SK-N-SH treated with all-trans-retinoic acid at 6 μM for 48 hours (cell line): ENCODE measurements at regions not wholly inside any gene's neighbourhood (a gene's known extent, or its start where the extent isn't known, plus 50 kb on each side); places are given as distances from the start of the nearest gene placed in this dataset.

Experiments used
- ATAC-seq: fragments of 200-7000 bp; cut with Tn5 transposase; 3 replicates; pipeline ENCODE4 v1.9.1; 2020; ENCODE audit warnings: mild to moderate bottlenecking, moderate library complexity
- ARNTL ChIP-seq: fragments of 450-650 bp; formaldehyde crosslinking; IDR thresholded peaks from 2 replicates; pipeline ENCODE4 v1.5.0; 2020; ENCODE audit warnings: low read depth, mild to moderate bottlenecking, moderate library complexity, borderline replicate concordance
- BACH2 ChIP-seq: fragments of 250-450 bp; sonication (Bioruptor Pico); IDR thresholded peaks from 2 replicates; pipeline ENCODE4 v1.9.0; 2021; ENCODE audit warnings: mild to moderate bottlenecking, borderline replicate concordance
- CSDC2 ChIP-seq: fragments of 250-450 bp; sonication (Bioruptor Pico); IDR thresholded peaks from 2 replicates; pipeline ENCODE4 v1.5.0; 2020; ENCODE audit warnings: mild to moderate bottlenecking, moderate library complexity
- ESRRG ChIP-seq: fragments of 250-450 bp; sonication (Bioruptor Pico); IDR thresholded peaks from 2 replicates; pipeline ENCODE4 v1.6.1; 2021; ENCODE audit warnings: mild to moderate bottlenecking
- GLIS3 ChIP-seq: fragments of 250-450 bp; sonication (Bioruptor Pico); IDR thresholded peaks from 2 replicates; pipeline ENCODE4 v1.5.0; 2020; ENCODE audit warnings: mild to moderate bottlenecking, moderate library complexity
- ISL1 ChIP-seq: fragments of 250-450 bp; sonication (Bioruptor Pico); IDR thresholded peaks from 2 replicates; pipeline ENCODE4 v2.1.2; 2022; ENCODE audit warnings: mild to moderate bottlenecking, moderate library complexity
- OSR1 ChIP-seq: fragments of 250-450 bp; sonication (Bioruptor Pico); IDR thresholded peaks from 2 replicates; pipeline ENCODE4 v1.8.0; 2022; ENCODE audit warnings: moderate library complexity, mild to moderate bottlenecking, inconsistent platforms
- RARB ChIP-seq: fragments of 250-450 bp; sonication (Bioruptor Pico); IDR thresholded peaks from 2 replicates; pipeline ENCODE4 v1.8.0; 2021; ENCODE audit warnings: mild to moderate bottlenecking, moderate library complexity
- SNAI2 ChIP-seq: fragments of 250-450 bp; sonication (Bioruptor Pico); IDR thresholded peaks from 2 replicates; pipeline ENCODE4 v1.5.0; 2020; ENCODE audit warnings: mild to moderate bottlenecking, moderate library complexity
- TCF4 ChIP-seq: fragments of 250-450 bp; sonication (Bioruptor Pico); IDR thresholded peaks from 2 replicates; pipeline ENCODE4 v1.8.0; 2021; ENCODE audit warnings: mild to moderate bottlenecking, moderate library complexity, borderline replicate concordance
- TOX ChIP-seq: fragments of 250-450 bp; sonication (Bioruptor Pico); IDR thresholded peaks from 2 replicates; pipeline ENCODE4 v1.8.0; 2021; ENCODE audit warnings: mild to moderate bottlenecking, moderate library complexity, borderline replicate concordance
- ZC3H10 ChIP-seq: fragments of 250-450 bp; sonication (Bioruptor Pico); IDR thresholded peaks from 2 replicates; pipeline ENCODE4 v1.5.1; 2021; ENCODE audit warnings: mild to moderate bottlenecking, moderate library complexity
- ZFP3 ChIP-seq: fragments of 250-450 bp; sonication (Bioruptor Pico); IDR thresholded peaks from 2 replicates; pipeline ENCODE4 v1.5.0; 2020; ENCODE audit warnings: mild to moderate bottlenecking, moderate library complexity
- ZNF565 ChIP-seq: fragments of 450-650 bp; formaldehyde crosslinking; conservative IDR thresholded peaks from 2 replicates; pipeline ENCODE4 v1.5.0; 2020; ENCODE audit warnings: low read depth, mild to moderate bottlenecking, moderate library complexity
- ZNF70 ChIP-seq: fragments of 450-650 bp; formaldehyde crosslinking; IDR thresholded peaks from 2 replicates; pipeline ENCODE4 v1.5.0; 2020; ENCODE audit warnings: mild to moderate bottlenecking, moderate library complexity
- ZNF8 ChIP-seq: fragments of 450-650 bp; formaldehyde crosslinking; IDR thresholded peaks from 2 replicates; pipeline ENCODE4 v1.5.0; 2020; ENCODE audit warnings: mild to moderate bottlenecking, moderate library complexity
- TF ChIP-seq, protein P1 (sequence below): fragments of 250-450 bp; sonication (Bioruptor Pico); IDR thresholded peaks from 2 replicates; pipeline ENCODE4 v1.5.1; 2020; ENCODE audit warnings: low read depth, mild to moderate bottlenecking, moderate library complexity
- TF ChIP-seq, protein P2 (sequence below): fragments of 250-450 bp; sonication (Bioruptor Pico); IDR thresholded peaks from 2 replicates; pipeline ENCODE4 v1.5.0; 2020; ENCODE audit warnings: mild to moderate bottlenecking, moderate library complexity
- TF ChIP-seq, protein P3 (sequence below): fragments of 250-450 bp; sonication (Bioruptor Pico); IDR thresholded peaks from 2 replicates; pipeline ENCODE4 v1.5.1; 2021; ENCODE audit warnings: mild to moderate bottlenecking, moderate library complexity
- TF ChIP-seq, protein P4 (sequence below): fragments of 250-450 bp; sonication (Bioruptor Pico); IDR thresholded peaks from 2 replicates; pipeline ENCODE4 v1.8.0; 2020; ENCODE audit warnings: mild to moderate bottlenecking, moderate library complexity, borderline replicate concordance
- TF ChIP-seq, protein P5 (sequence below): fragments of 250-450 bp; sonication (Bioruptor Pico); IDR thresholded peaks from 2 replicates; pipeline ENCODE4 v1.8.0; 2021; ENCODE audit warnings: low read depth, mild to moderate bottlenecking, moderate library complexity, borderline replicate concordance

DNA sequence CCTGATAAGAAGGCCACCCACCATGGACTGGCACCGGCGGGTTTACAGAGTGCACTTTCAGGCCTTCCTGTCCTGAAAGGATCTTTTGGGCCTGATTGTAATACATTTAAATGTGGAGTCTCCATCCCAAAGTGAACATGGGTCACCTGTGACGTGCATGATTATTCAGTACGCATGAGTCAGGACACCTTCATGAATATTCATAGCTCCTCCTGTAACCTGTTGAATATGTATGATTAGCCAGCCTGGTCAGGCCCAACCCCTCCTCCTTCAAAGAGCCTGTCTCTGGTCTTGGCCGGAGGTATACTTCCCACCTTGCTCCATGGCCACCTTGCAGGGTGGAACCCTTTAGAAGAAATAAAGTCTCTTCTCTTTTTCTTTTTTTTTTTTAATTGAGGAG, 75.9 kb upstream of the NUP50 start:
- TF ChIP-seq, protein P1, sequence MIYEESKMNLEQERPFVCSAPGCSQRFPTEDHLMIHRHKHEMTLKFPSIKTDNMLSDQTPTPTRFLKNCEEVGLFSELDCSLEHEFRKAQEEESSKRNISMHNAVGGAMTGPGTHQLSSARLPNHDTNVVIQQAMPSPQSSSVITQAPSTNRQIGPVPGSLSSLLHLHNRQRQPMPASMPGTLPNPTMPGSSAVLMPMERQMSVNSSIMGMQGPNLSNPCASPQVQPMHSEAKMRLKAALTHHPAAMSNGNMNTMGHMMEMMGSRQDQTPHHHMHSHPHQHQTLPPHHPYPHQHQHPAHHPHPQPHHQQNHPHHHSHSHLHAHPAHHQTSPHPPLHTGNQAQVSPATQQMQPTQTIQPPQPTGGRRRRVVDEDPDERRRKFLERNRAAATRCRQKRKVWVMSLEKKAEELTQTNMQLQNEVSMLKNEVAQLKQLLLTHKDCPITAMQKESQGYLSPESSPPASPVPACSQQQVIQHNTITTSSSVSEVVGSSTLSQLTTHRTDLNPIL (CRISPR knock-in tag) = no peak
- no peak for TF ChIP-seq ZFP3 (CRISPR knock-in tag)
- TF ChIP-seq ZNF8 (CRISPR knock-in tag) = no peak
- TF ChIP-seq TOX = no peak
- no peak for TF ChIP-seq SNAI2 (CRISPR knock-in tag)
- TF ChIP-seq ZC3H10 (CRISPR knock-in tag) = no peak
- no peak for TF ChIP-seq ARNTL (CRISPR knock-in tag)
- TF ChIP-seq CSDC2 = no peak
- TF ChIP-seq OSR1 (CRISPR knock-in tag) = no peak
- TF ChIP-seq, protein P2, sequence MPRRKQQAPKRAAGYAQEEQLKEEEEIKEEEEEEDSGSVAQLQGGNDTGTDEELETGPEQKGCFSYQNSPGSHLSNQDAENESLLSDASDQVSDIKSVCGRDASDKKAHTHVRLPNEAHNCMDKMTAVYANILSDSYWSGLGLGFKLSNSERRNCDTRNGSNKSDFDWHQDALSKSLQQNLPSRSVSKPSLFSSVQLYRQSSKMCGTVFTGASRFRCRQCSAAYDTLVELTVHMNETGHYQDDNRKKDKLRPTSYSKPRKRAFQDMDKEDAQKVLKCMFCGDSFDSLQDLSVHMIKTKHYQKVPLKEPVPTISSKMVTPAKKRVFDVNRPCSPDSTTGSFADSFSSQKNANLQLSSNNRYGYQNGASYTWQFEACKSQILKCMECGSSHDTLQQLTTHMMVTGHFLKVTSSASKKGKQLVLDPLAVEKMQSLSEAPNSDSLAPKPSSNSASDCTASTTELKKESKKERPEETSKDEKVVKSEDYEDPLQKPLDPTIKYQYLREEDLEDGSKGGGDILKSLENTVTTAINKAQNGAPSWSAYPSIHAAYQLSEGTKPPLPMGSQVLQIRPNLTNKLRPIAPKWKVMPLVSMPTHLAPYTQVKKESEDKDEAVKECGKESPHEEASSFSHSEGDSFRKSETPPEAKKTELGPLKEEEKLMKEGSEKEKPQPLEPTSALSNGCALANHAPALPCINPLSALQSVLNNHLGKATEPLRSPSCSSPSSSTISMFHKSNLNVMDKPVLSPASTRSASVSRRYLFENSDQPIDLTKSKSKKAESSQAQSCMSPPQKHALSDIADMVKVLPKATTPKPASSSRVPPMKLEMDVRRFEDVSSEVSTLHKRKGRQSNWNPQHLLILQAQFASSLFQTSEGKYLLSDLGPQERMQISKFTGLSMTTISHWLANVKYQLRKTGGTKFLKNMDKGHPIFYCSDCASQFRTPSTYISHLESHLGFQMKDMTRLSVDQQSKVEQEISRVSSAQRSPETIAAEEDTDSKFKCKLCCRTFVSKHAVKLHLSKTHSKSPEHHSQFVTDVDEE (CRISPR knock-in tag) = no peak
- no peak for ATAC-seq

DNA sequence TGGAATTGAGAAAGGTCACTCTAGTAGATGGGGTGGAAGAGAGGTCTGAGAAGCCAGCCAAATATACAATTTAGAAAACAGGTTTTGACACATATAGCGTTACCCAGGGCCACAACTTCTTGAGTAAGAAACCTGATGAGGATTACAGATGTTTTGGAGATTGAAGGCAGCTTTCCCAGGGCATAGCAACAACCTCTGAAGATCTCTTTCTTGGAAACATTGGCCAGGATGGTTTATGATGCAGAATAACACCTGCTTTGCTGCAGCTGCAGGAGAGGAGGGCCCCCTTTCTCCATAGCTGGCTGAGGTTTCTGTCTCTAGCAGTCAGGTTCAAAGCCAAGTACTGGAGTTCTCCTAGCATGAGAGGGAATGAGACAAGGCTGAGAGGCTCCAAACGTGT, 75.1 kb upstream of the NUP50 start:
- ATAC-seq = no peak
- no peak for TF ChIP-seq CSDC2
- no peak for TF ChIP-seq OSR1 (CRISPR knock-in tag)
- TF ChIP-seq RARB = no peak
- TF ChIP-seq ARNTL (CRISPR knock-in tag) = no peak
- TF ChIP-seq, protein P3, sequence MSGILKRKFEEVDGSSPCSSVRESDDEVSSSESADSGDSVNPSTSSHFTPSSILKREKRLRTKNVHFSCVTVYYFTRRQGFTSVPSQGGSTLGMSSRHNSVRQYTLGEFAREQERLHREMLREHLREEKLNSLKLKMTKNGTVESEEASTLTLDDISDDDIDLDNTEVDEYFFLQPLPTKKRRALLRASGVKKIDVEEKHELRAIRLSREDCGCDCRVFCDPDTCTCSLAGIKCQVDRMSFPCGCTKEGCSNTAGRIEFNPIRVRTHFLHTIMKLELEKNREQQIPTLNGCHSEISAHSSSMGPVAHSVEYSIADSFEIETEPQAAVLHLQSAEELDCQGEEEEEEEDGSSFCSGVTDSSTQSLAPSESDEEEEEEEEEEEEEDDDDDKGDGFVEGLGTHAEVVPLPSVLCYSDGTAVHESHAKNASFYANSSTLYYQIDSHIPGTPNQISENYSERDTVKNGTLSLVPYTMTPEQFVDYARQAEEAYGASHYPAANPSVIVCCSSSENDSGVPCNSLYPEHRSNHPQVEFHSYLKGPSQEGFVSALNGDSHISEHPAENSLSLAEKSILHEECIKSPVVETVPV (CRISPR knock-in tag) = no peak
- no peak for TF ChIP-seq ZNF565 (CRISPR knock-in tag)
- no peak for TF ChIP-seq TCF4 (CRISPR knock-in tag)
- no peak for TF ChIP-seq SNAI2 (CRISPR knock-in tag)
- TF ChIP-seq, protein P4, sequence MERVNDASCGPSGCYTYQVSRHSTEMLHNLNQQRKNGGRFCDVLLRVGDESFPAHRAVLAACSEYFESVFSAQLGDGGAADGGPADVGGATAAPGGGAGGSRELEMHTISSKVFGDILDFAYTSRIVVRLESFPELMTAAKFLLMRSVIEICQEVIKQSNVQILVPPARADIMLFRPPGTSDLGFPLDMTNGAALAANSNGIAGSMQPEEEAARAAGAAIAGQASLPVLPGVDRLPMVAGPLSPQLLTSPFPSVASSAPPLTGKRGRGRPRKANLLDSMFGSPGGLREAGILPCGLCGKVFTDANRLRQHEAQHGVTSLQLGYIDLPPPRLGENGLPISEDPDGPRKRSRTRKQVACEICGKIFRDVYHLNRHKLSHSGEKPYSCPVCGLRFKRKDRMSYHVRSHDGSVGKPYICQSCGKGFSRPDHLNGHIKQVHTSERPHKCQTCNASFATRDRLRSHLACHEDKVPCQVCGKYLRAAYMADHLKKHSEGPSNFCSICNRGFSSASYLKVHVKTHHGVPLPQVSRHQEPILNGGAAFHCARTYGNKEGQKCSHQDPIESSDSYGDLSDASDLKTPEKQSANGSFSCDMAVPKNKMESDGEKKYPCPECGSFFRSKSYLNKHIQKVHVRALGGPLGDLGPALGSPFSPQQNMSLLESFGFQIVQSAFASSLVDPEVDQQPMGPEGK (CRISPR knock-in tag) = no peak
- no peak for TF ChIP-seq ZFP3 (CRISPR knock-in tag)
- TF ChIP-seq GLIS3 (CRISPR knock-in tag) = no peak
- TF ChIP-seq TOX = no peak
- no peak for TF ChIP-seq ZNF70
- TF ChIP-seq, protein P1 (CRISPR knock-in tag) = no peak
- no peak for TF ChIP-seq ISL1 (CRISPR knock-in tag)
- TF ChIP-seq ESRRG (CRISPR knock-in tag) = no peak
- TF ChIP-seq, protein P5, sequence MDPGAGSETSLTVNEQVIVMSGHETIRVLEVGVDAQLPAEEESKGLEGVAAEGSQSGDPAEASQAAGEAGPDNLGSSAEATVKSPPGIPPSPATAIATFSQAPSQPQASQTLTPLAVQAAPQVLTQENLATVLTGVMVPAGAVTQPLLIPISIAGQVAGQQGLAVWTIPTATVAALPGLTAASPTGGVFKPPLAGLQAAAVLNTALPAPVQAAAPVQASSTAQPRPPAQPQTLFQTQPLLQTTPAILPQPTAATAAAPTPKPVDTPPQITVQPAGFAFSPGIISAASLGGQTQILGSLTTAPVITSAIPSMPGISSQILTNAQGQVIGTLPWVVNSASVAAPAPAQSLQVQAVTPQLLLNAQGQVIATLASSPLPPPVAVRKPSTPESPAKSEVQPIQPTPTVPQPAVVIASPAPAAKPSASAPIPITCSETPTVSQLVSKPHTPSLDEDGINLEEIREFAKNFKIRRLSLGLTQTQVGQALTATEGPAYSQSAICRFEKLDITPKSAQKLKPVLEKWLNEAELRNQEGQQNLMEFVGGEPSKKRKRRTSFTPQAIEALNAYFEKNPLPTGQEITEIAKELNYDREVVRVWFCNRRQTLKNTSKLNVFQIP (CRISPR knock-in tag) = no peak
- no peak for TF ChIP-seq ZNF8 (CRISPR knock-in tag)
- TF ChIP-seq ZC3H10 (CRISPR knock-in tag) = no peak
- TF ChIP-seq, all 23 proteins: peak for 0

DNA sequence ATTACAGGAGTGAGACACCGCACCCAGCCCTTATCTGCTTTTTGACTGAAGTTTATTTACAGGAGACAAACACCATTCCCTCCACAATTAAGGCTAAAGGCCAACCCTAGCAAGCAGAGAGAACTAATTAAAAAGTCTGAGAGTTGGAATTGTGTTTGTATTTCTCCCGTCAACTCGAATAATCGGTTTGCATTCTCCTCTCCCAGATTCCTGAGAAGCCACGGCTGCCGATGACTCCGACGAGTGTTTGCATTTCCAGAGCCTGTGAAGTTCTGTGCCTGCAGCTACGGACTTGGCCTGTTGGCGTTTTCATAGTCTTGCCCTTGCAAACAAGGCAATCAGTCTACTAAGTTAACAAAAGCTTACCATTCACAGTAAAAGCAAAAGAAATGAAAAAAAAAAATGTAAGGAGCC, 73.2 kb upstream of the NUP50 start:
- ATAC-seq = no peak
- TF ChIP-seq ISL1 (CRISPR knock-in tag) = no peak
- no peak for TF ChIP-seq BACH2 (CRISPR knock-in tag)
- TF ChIP-seq ZNF70 = no peak
- no peak for TF ChIP-seq ESRRG (CRISPR knock-in tag)
- TF ChIP-seq, protein P1 (CRISPR knock-in tag) = no peak
